ENCODE measurements at regions not wholly inside any gene's neighbourhood (a gene's known extent, or its start where the extent isn't known, plus 50 kb on each side); places are given as distances from the start of the nearest gene placed in this dataset.

- H3K27ac Mint-ChIP-seq, result no peak overlapping the region
- no peaks in the 10 kb centered on the region for H3K27me3 Mint-ChIP-seq (ENCODE audit: insufficient read depth)
- Histone ChIP-seq H3K9ac (ENCODE audit: extremely low read depth, low read length, poor library complexity, severe bottlenecking) (no peak overlapping the region), H3K9me3 (ENCODE audit: control insufficient read depth, low read length) (no peaks in the 10 kb centered on the region), H3K36me3 (ENCODE audit: control insufficient read depth, insufficient read depth, low read length) (peaks cover 8% of the 10 kb centered on the region), H3K27ac (ENCODE audit: low read depth, low read length) (peak overlapping the region; percentile 61), H3K4me1 (ENCODE audit: control insufficient read depth, insufficient read depth, low read length) (peaks cover 14% of the 10 kb centered on the region), H3K27me3 (ENCODE audit: control insufficient read depth, insufficient read depth, low read length, poor library complexity, severe bottlenecking) (no peaks in the 10 kb centered on the region), H3K4me3 (ENCODE audit: low read length) (no peak overlapping the region)
- DNase-seq, result peak; percentile 59
- H3K4me3 Mint-ChIP-seq, result no peak overlapping the region
- TF ChIP-seq CTCF (conservative IDR thresholded peaks at IDR 0.05), result no peak
- WGBS, 2 experiments (ENCODE audit: insufficient coverage in 1 of 2, insufficient read length in 1 of 2), result 87% methylated on average over 3 of the region's 3 CpGs; no CpG with 5 or more reads in 1 of the 2 experiments
- no peaks in the 10 kb centered on the region for H3K9me3 Mint-ChIP-seq
- H3K36me3 Mint-ChIP-seq (ENCODE audit: low read depth), result peaks cover 17% of the 10 kb centered on the region
- peaks cover 58% of the 10 kb centered on the region for H3K4me1 Mint-ChIP-seq
Observed at GRCh38 chr6:22145376-22145775, 151.5 kb downstream of the PRL start.

- Histone ChIP-seq H3K36me3 (ENCODE audit: control insufficient read depth, insufficient read depth, low read length) (peaks cover 11% of the 10 kb centered on the region), H3K9ac (ENCODE audit: extremely low read depth, low read length, poor library complexity, severe bottlenecking) (no peak overlapping the region), H3K27me3 (ENCODE audit: control insufficient read depth, insufficient read depth, low read length, poor library complexity, severe bottlenecking) (no peaks in the 10 kb centered on the region), H3K4me3 (ENCODE audit: low read length) (no peak overlapping the region), H3K4me1 (ENCODE audit: control insufficient read depth, insufficient read depth, low read length) (peaks cover 14% of the 10 kb centered on the region), H3K9me3 (ENCODE audit: control insufficient read depth, low read length) (no peaks in the 10 kb centered on the region), H3K27ac (ENCODE audit: low read depth, low read length) (peak overlapping the region; percentile 61)
- no peak for TF ChIP-seq CTCF (conservative IDR thresholded peaks at IDR 0.05)
- peaks cover 17% of the 10 kb centered on the region for H3K36me3 Mint-ChIP-seq (ENCODE audit: low read depth)
- no peak overlapping the region for H3K4me3 Mint-ChIP-seq
- H3K4me1 Mint-ChIP-seq, result peaks cover 57% of the 10 kb centered on the region
- no peaks in the 10 kb centered on the region for H3K27me3 Mint-ChIP-seq (ENCODE audit: insufficient read depth)
- 76 to 87% methylated on average over 6 to 11 of the region's 15 CpGs for WGBS, 2 experiments (ENCODE audit: insufficient coverage in 1 of 2, insufficient read length in 1 of 2)
- H3K9me3 Mint-ChIP-seq, result no peaks in the 10 kb centered on the region
- H3K27ac Mint-ChIP-seq, result peak overlapping the region; percentile 69
- DNase-seq, result peak; percentile 73
Observed at GRCh38 chr6:22145823-22146677, 150.8 kb downstream of the PRL start.

GRCh38 chr6:22146678-22146930, 150.2 kb downstream of the PRL start:
- H3K9ac ChIP-seq (ENCODE audit: extremely low read depth, low read length, poor library complexity, severe bottlenecking), result no peak overlapping the region
- H3K9me3 ChIP-seq (ENCODE audit: control insufficient read depth, low read length), result no peaks in the 10 kb centered on the region
- no peaks in the 10 kb centered on the region for H3K27me3 Mint-ChIP-seq (ENCODE audit: insufficient read depth)
- peaks cover 11% of the 10 kb centered on the region for H3K36me3 ChIP-seq (ENCODE audit: control insufficient read depth, insufficient read depth, low read length)
- no peak overlapping the region for H3K4me3 ChIP-seq (ENCODE audit: low read length)
- H3K27me3 ChIP-seq (ENCODE audit: control insufficient read depth, insufficient read depth, low read length, poor library complexity, severe bottlenecking), result no peaks in the 10 kb centered on the region
- WGBS, 2 experiments (ENCODE audit: insufficient coverage in 1 of 2, insufficient read length in 1 of 2), result 95 to 100% methylated on average over 7 to 17 of the region's 17 CpGs
- peaks cover 14% of the 10 kb centered on the region for H3K4me1 ChIP-seq (ENCODE audit: control insufficient read depth, insufficient read depth, low read length)
- H3K36me3 Mint-ChIP-seq (ENCODE audit: low read depth), result peaks cover 17% of the 10 kb centered on the region
- TF ChIP-seq CTCF (conservative IDR thresholded peaks at IDR 0.05), result no peak
- H3K9me3 Mint-ChIP-seq, result no peaks in the 10 kb centered on the region
- H3K27ac Mint-ChIP-seq, result no peak overlapping the region
- no peak overlapping the region for H3K4me3 Mint-ChIP-seq
- H3K4me1 Mint-ChIP-seq, result peaks cover 51% of the 10 kb centered on the region
- DNase-seq, result peak; percentile 47
- peak overlapping the region; percentile 98 for H3K27ac ChIP-seq (ENCODE audit: low read depth, low read length)

All from endodermal cell (in vitro differentiated cells).